A673 (cell line): ENCODE measurements at regions not wholly inside any gene's neighbourhood (a gene's known extent, or its start where the extent isn't known, plus 50 kb on each side); places are given as distances from the start of the nearest gene placed in this dataset.

ENCODE experiments used
- BruUV-seq: library from RNA; stranded (reverse); fragments of 400-500 nt; replicated peaks from 2 replicates; lab custom pipeline; 2021; lab: Mats Ljungman, UMichigan
- CTCF ChIA-PET: fragments of 300-600 bp; sonication (Branson Sonifier 250); formaldehyde crosslinking; loops from one replicate; lab custom pipeline; 2022; ENCODE audit warnings: antibody characterized with exemption; lab: Charles Lee
- POLR2A ChIA-PET: fragments of 300-600 bp; sonication (Branson Sonifier 250); formaldehyde crosslinking; loops from one replicate; lab custom pipeline; 2022; ENCODE audit warnings: antibody characterized with exemption; ENCODE audit not compliant: low non-redundant PET; lab: Charles Lee
- DNase-seq: peaks from one replicate; pipeline ENCODE4 v3.0.0-alpha.2; 2015; ENCODE audit warnings: low spot score
- H3K27ac ChIP-seq: fragments of 200-600 bp; sonication (generic); 2 replicates; pipeline ENCODE4 v1.5.1; 2016; ENCODE audit warnings: mixed run types, low read depth, mild to moderate bottlenecking, mixed read lengths, antibody characterized with exemption, low read length; ENCODE audit not compliant: poor library complexity, severe bottlenecking
- H3K27me3 ChIP-seq: fragments of 200-600 bp; sonication (generic); replicated peaks from 2 replicates; pipeline ENCODE4 v1.6.1; 2017; ENCODE audit warnings: mixed run types, low read depth, mild to moderate bottlenecking, mixed read lengths, antibody characterized with exemption, low read length; ENCODE audit not compliant: insufficient read depth, poor library complexity
- H3K36me3 ChIP-seq: fragments of 200-600 bp; sonication (generic); 2 replicates; pipeline ENCODE4 v1.6.1; 2016; ENCODE audit warnings: mixed run types, mild to moderate bottlenecking, mixed read lengths, antibody characterized with exemption, low read length; ENCODE audit not compliant: insufficient read depth, poor library complexity, severe bottlenecking
- H3K4me1 ChIP-seq: fragments of 200-600 bp; sonication (generic); 2 replicates; pipeline ENCODE4 v1.6.1; 2017; ENCODE audit warnings: mixed run types, mild to moderate bottlenecking, mixed read lengths, antibody characterized with exemption, low read length; ENCODE audit not compliant: insufficient read depth, poor library complexity, severe bottlenecking
- H3K4me3 ChIP-seq: fragments of 200-600 bp; sonication (generic); 2 replicates; pipeline ENCODE4 v1.5.1; 2016; ENCODE audit warnings: low read depth, mixed run types, mild to moderate bottlenecking, mixed read lengths, low read length; ENCODE audit not compliant: poor library complexity, severe bottlenecking
- H3K9me3 ChIP-seq: fragments of 200-600 bp; sonication (generic); 2 replicates; pipeline ENCODE4 v1.6.1; 2016; ENCODE audit warnings: mixed run types, low read depth, mild to moderate bottlenecking, mixed read lengths, antibody characterized with exemption, low read length; ENCODE audit not compliant: poor library complexity, severe bottlenecking
- EZH2 ChIP-seq: fragments of 200-600 bp; sonication (generic); IDR thresholded peaks from 2 replicates; pipeline ENCODE4 v1.6.1; 2017; ENCODE audit warnings: borderline replicate concordance, low read depth, mild to moderate bottlenecking, mixed read lengths, antibody characterized with exemption, low read length; ENCODE audit not compliant: poor library complexity, severe bottlenecking
- intact Hi-C: fragments of 100-400 bp; cut with micrococcal nuclease; formaldehyde crosslinking; loops from one replicate; pipeline ENCODE4 v1.10.0; 2022; ENCODE audit not compliant: unreplicated experiment
- TF ChIP-seq, protein P1 (sequence below): fragments of 300-800, 200-600 bp; sonication (generic); conservative IDR thresholded peaks from 2 replicates; pipeline ENCODE4 v1.5.1; 2017; ENCODE audit warnings: low read depth, mild to moderate bottlenecking, antibody characterized with exemption, low read length, moderate library complexity, mixed read lengths

DNA sequence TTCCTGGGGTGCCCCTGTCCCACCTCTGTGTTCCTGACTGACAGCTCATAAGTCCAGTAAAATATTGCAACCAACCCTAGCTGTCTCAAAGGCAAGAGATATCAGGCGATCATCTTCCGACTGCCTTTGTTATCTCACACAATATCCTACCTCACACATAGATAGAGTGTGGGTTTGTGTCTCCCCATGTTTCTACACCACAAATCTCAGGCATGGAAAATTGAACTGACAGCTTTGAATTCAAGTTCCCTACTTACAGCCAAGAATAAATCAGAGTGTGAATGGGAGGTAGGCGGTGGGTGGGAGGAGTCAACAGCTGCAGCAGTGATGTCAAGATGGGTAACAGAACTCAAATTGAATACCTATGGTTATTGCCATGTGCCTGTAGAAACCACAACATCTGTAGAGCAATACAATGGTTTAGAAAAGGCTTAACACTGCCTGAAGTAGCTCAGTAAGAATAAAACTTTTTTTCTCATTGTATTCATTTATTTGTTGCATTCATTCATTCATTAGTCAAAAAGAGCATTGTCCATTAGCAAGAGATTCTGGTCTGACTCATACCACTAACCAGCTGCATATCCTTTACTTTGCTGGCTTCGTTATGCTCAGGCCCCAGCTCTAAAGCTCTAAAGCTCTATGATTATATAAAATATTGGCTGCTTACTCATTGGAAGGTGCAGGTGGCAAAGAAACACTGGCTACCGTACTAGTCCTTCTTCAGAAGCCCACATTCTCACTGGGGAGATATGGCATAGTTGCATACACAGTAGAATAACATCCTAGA, 108.2 kb upstream of the DMAC1 start:
- Histone ChIP-seq H3K36me3 (no peaks in the 10 kb centered on the region), H3K4me3 (no peak overlapping the region), H3K27ac (no peak overlapping the region), H3K9me3 (no peaks in the 10 kb centered on the region), H3K4me1 (no peaks in the 10 kb centered on the region), H3K27me3 (no peaks in the 10 kb centered on the region)
- TF ChIP-seq, protein P1, sequence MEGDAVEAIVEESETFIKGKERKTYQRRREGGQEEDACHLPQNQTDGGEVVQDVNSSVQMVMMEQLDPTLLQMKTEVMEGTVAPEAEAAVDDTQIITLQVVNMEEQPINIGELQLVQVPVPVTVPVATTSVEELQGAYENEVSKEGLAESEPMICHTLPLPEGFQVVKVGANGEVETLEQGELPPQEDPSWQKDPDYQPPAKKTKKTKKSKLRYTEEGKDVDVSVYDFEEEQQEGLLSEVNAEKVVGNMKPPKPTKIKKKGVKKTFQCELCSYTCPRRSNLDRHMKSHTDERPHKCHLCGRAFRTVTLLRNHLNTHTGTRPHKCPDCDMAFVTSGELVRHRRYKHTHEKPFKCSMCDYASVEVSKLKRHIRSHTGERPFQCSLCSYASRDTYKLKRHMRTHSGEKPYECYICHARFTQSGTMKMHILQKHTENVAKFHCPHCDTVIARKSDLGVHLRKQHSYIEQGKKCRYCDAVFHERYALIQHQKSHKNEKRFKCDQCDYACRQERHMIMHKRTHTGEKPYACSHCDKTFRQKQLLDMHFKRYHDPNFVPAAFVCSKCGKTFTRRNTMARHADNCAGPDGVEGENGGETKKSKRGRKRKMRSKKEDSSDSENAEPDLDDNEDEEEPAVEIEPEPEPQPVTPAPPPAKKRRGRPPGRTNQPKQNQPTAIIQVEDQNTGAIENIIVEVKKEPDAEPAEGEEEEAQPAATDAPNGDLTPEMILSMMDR = no peak
- no TSS peak for BruUV-seq
- CTCF ChIA-PET = no interaction called here
- intact Hi-C loops = no loop called here
- peak; percentile 0 for DNase-seq
- POLR2A ChIA-PET = no interaction called here

DNA sequence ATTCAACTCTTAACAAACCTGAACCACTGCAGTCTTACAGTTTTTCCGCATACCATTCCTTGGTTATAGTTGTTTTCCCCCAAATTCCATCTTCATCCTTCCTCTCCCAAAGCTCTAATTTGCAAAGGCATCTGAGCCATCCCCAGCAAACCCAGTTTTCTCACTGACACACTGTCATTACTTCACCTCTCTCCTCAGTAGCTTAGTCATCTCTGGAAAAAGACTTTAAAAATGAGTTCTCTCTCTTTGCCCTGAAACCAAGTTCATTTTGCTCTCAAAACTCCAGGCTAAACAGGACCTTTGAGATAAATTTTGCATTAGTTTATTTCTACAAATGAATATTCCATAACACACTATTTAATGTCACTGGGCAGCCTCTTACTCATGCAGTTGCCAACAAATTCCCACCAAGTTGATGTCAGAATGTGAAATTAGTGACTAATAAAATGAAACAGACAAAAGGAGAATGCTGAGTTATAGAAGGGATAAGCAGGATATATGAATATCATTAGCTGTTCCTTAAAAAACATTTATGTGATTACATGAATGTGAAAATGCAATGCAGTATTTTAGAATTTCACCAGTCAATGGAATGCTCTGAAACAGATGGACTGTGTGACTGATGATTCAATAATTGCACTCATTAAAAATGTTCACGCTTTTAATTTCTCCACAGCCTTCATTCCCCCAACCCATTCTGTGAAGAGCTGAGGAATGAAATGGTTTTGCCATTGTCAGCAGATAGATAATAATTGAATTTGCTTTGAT, 107.4 kb upstream of the DMAC1 start:
- ChIA-PET CTCF (no interaction called here), POLR2A (no interaction called here)
- no peak overlapping the region for H3K27ac ChIP-seq

DNA sequence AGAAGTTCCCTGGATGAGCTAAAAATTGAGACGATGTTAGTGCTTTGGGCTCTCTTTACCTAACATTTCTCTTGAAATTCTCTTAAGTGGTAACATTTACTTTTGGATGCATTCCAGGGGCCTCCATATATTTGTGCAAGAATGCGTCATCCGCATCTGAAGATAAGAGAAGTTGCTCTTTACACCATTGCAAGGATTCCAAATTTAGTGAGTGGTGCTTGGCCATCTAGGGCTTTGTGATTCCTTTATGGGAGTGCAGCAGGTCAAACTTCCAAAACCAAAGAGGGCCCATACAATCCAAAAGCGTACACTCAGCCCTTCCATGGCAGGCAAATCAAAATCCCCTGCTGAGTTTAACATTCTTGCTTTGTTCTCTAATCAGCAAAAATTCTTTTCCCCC, 102.0 kb upstream of the DMAC1 start:
- ChIA-PET POLR2A (no interaction called here), CTCF (no interaction called here)
- BruUV-seq = no TSS peak
- Histone ChIP-seq H3K4me1 (no peaks in the 10 kb centered on the region), H3K9me3 (no peaks in the 10 kb centered on the region), H3K27me3 (no peaks in the 10 kb centered on the region), H3K4me3 (no peak overlapping the region), H3K27ac (no peak overlapping the region), H3K36me3 (no peaks in the 10 kb centered on the region)
- intact Hi-C loops = no loop called here
- no peak for DNase-seq
- no peak for TF ChIP-seq EZH2

More for the DNA sequence above, 107.4 kb upstream of the DMAC1 start:
- peak; percentile 3 for DNase-seq
- H3K9me3 ChIP-seq = no peaks in the 10 kb centered on the region
- H3K27me3 ChIP-seq = no peaks in the 10 kb centered on the region
- H3K4me1 ChIP-seq = no peaks in the 10 kb centered on the region
- H3K36me3 ChIP-seq = no peaks in the 10 kb centered on the region
- intact Hi-C loops = no loop called here
- TF ChIP-seq, protein P1 = no peak
- no peak for TF ChIP-seq EZH2
- BruUV-seq = no TSS peak
- no peak overlapping the region for H3K4me3 ChIP-seq
